Endothelial cell of umbilical vein (primary cell): ENCODE measurements at regions not wholly inside any gene's neighbourhood (a gene's known extent, or its start where the extent isn't known, plus 50 kb on each side); places are given as distances from the start of the nearest gene placed in this dataset.

Experiments used
- BruUV-seq: library from RNA; stranded (reverse); fragments of 400-500 nt; replicated peaks from 2 replicates; lab custom pipeline; 2021; lab: Mats Ljungman, UMichigan
- CTCF ChIA-PET: fragments of 300-600, 350-600 bp; sonication (Branson Sonifier 250); formaldehyde crosslinking; loops from one replicate; lab custom pipeline; 2021; ENCODE audit warnings: antibody characterized with exemption, inconsistent platforms; lab: Charles Lee
- POLR2A ChIA-PET: fragments of 300-600, 350-600 bp; sonication (Branson Sonifier 250); formaldehyde crosslinking; loops from one replicate; lab custom pipeline; 2021; ENCODE audit warnings: antibody characterized with exemption, inconsistent platforms; lab: Charles Lee
- DNase-seq: peaks from one replicate; pipeline ENCODE4 v3.0.0-alpha.2; 2011; ENCODE audit warnings: low read depth, low spot score
- FAIRE-seq: peaks from 2 replicates; lab custom pipeline; 2011; peaks lifted over from hg19 to GRCh38; lab: Jason Lieb, UNC
- H2AFZ ChIP-seq: 2 replicates; pipeline ENCODE4 v1.6.0; 2012; ENCODE audit warnings: low read depth, low read length, control low read depth, inconsistent platforms
- H3K27ac ChIP-seq: 2 replicates; pipeline ENCODE4 v1.5.1; 2011; ENCODE audit warnings: low read depth, mild to moderate bottlenecking, control low read depth, low read length, moderate library complexity; ENCODE audit not compliant: insufficient read depth
- H3K27me3 ChIP-seq, 2 experiments: 2 replicates each; pipeline versions ENCODE4 v1.6.0 to v1.6.1; 2011; ENCODE audit warnings: low read length in 2 of 2, mixed read lengths in 1 of 2; ENCODE audit not compliant: control insufficient read depth in 2 of 2, insufficient read depth in 2 of 2
- H3K36me3 ChIP-seq, 2 experiments: 2 replicates in 1 of 2; 3 replicates in 1 of 2; pipeline ENCODE4 v1.5.1; 2011; ENCODE audit warnings: low read length in 2 of 2, mild to moderate bottlenecking in 1 of 2, moderate library complexity in 1 of 2; ENCODE audit not compliant: control insufficient read depth in 2 of 2, insufficient read depth in 2 of 2; ENCODE audit errors: extremely low read depth in 1 of 2
- H3K4me1 ChIP-seq: 3 replicates; pipeline ENCODE4 v1.5.1; 2011; ENCODE audit warnings: mild to moderate bottlenecking, low read length; ENCODE audit not compliant: control insufficient read depth, insufficient read depth; ENCODE audit errors: extremely low read depth
- H3K4me2 ChIP-seq: 2 replicates; pipeline ENCODE4 v1.6.1; 2011; ENCODE audit warnings: low read length, control low read depth, mixed read lengths; ENCODE audit not compliant: insufficient read depth
- H3K4me3 ChIP-seq, 3 experiments: fragments of 200-600 bp in 1 of 3; sonication (generic), shearing (Covaris generic) in 1 of 3; replicated peaks in 1 of 3; 2 replicates each; pipeline ENCODE4 v1.5.1; 2011 to 2016; ENCODE audit warnings: control low read depth in 3 of 3, low read length in 3 of 3, mild to moderate bottlenecking in 2 of 3, inconsistent platforms in 1 of 3, low read depth in 1 of 3, moderate library complexity in 1 of 3; ENCODE audit not compliant: insufficient read depth in 1 of 3
- H3K79me2 ChIP-seq: 2 replicates; pipeline ENCODE4 v1.6.0; 2012; ENCODE audit warnings: low read length, inconsistent platforms; ENCODE audit not compliant: control insufficient read depth, insufficient read depth
- H3K9ac ChIP-seq: replicated peaks from 2 replicates; pipeline ENCODE3; 2011; ENCODE audit warnings: low read length, control low read depth; ENCODE audit not compliant: insufficient read depth; ENCODE audit errors: extremely low read depth
- H3K9me1 ChIP-seq: replicated peaks from 3 replicates; pipeline ENCODE4 v1.6.0; 2011; ENCODE audit warnings: mild to moderate bottlenecking, low read length; ENCODE audit not compliant: control insufficient read depth, insufficient read depth; ENCODE audit errors: extremely low read depth
- H3K9me3 ChIP-seq: replicated peaks from 2 replicates; pipeline ENCODE4 v1.5.1; 2012; ENCODE audit warnings: low read length, inconsistent platforms; ENCODE audit not compliant: control insufficient read depth, insufficient read depth
- H4K20me1 ChIP-seq: replicated peaks from 2 replicates; pipeline ENCODE3; 2011; ENCODE audit warnings: mild to moderate bottlenecking, low read length; ENCODE audit not compliant: control insufficient read depth, insufficient read depth; ENCODE audit errors: extremely low read depth
- EZH2 ChIP-seq: IDR thresholded peaks from 2 replicates; pipeline ENCODE4 v1.6.1; 2012; ENCODE audit warnings: borderline replicate concordance, low read depth, mild to moderate bottlenecking, moderate library complexity, low read length, inconsistent platforms; ENCODE audit not compliant: severe bottlenecking
- FOS ChIP-seq: IDR thresholded peaks from 2 replicates; pipeline ENCODE4 v1.6.1; 2011; ENCODE audit warnings: mild to moderate bottlenecking, low read length, moderate library complexity, borderline replicate concordance; ENCODE audit not compliant: insufficient read depth
- GATA2 ChIP-seq: IDR thresholded peaks from 2 replicates; pipeline ENCODE4 v1.7.0; 2011; ENCODE audit warnings: low read depth, mild to moderate bottlenecking, moderate library complexity, mixed read lengths, low read length; ENCODE audit not compliant: insufficient read length, insufficient read depth
- JUN ChIP-seq: IDR thresholded peaks from 2 replicates; pipeline ENCODE4 v1.6.1; 2011; ENCODE audit warnings: borderline replicate concordance, low read depth; ENCODE audit not compliant: insufficient read length, insufficient read depth
- MAX ChIP-seq: IDR thresholded peaks from 2 replicates; pipeline ENCODE4 v1.6.1; 2011; ENCODE audit not compliant: insufficient read depth, insufficient read length
- POLR2A ChIP-seq: IDR thresholded peaks from 2 replicates; pipeline ENCODE4 v1.6.1; 2012; ENCODE audit warnings: low read depth, mild to moderate bottlenecking, control low read depth, low read length
- POLR2AphosphoS5 ChIP-seq: IDR thresholded peaks from 2 replicates; pipeline ENCODE4 v1.6.1; 2012; ENCODE audit warnings: low read depth, mild to moderate bottlenecking, control low read depth, low read length, moderate library complexity; ENCODE audit not compliant: insufficient read depth
- dilution Hi-C: fragments of 300-500 bp; cut with MboI; formaldehyde crosslinking; loops from one replicate; pipeline ENCODE4 v1.15.0; 2019; ENCODE audit warnings: low sequenced_read_pairs; ENCODE audit not compliant: extremely low pct_ligation_motif_present
- intact Hi-C: fragments of 100-400 bp; cut with micrococcal nuclease; formaldehyde crosslinking; loops from one replicate; pipeline ENCODE4 v1.10.0; 2022

GRCh38 chr9:82488313-82489200 lies 500.0 kb downstream of the SPATA31D1 start:
- ChIA-PET CTCF (no interaction called here), POLR2A (no interaction called here)
- DNase-seq (no peak), FAIRE-seq (no peak)
- H4K20me1 ChIP-seq, result no peaks in the 10 kb centered on the region
- no peaks in the 10 kb centered on the region for H3K36me3 ChIP-seq
- H3K27me3 ChIP-seq, result no peaks in the 10 kb centered on the region
- dilution Hi-C loops, result no loop called here
- no peak overlapping the region for H2AFZ ChIP-seq
- no peak overlapping the region for H3K9ac ChIP-seq
- no peaks in the 10 kb centered on the region for H3K4me1 ChIP-seq
- intact Hi-C loops, result no loop called here
- H3K9me3 ChIP-seq, result no peaks in the 10 kb centered on the region
- no peaks in the 10 kb centered on the region for H3K79me2 ChIP-seq
- TF ChIP-seq FOS, result no peak
- no peak overlapping the region for H3K4me2 ChIP-seq
- no peak overlapping the region for H3K27ac ChIP-seq
- no peak overlapping the region for H3K4me3 ChIP-seq
- no peaks in the 10 kb centered on the region for H3K9me1 ChIP-seq
- BruUV-seq, result no TSS peak

GRCh38 chr9:82489201-82489821 lies 500.7 kb downstream of the SPATA31D1 start:
- Histone ChIP-seq H3K27ac (no peak overlapping the region), H3K27me3 (no peaks in the 10 kb centered on the region), H3K4me2 (no peak overlapping the region), H4K20me1 (no peaks in the 10 kb centered on the region), H3K9me3 (no peaks in the 10 kb centered on the region), H3K9ac (no peak overlapping the region), H3K79me2 (no peaks in the 10 kb centered on the region), H2AFZ (no peak overlapping the region), H3K9me1 (no peaks in the 10 kb centered on the region), H3K4me1 (no peaks in the 10 kb centered on the region), H3K36me3 (no peaks in the 10 kb centered on the region), H3K4me3 (no peak overlapping the region)
- POLR2A ChIA-PET, result no interaction called here
- TF ChIP-seq POLR2AphosphoS5, result no peak
- TF ChIP-seq MAX, result no peak
- no peak for TF ChIP-seq EZH2
- TF ChIP-seq GATA2, result no peak
- TF ChIP-seq FOS, result no peak
- TF ChIP-seq POLR2A, result no peak
- TF ChIP-seq JUN, result no peak
- no TSS peak for BruUV-seq
- intact Hi-C loops (no loop called here), dilution Hi-C loops (no loop called here)
- DNase-seq (no peak), FAIRE-seq (no peak)
- CTCF ChIA-PET, result no interaction called here
